HFF-Myc (cell line): ENCODE measurements at regions not wholly inside any gene's neighbourhood (a gene's known extent, or its start where the extent isn't known, plus 50 kb on each side); places are given as distances from the start of the nearest gene placed in this dataset.
"Not testable (repeated sequence)": the region's sequence is repeated elsewhere in the genome, so short reads cannot be mapped to it uniquely, and the experiment has no call there.

Experiments used
- DNase-seq: peaks from one replicate; pipeline ENCODE4 v3.0.0-alpha.2; 2011; ENCODE audit warnings: low read depth; ENCODE audit errors: extremely low read depth
- H3K4me3 ChIP-seq: replicated peaks from 2 replicates; pipeline ENCODE4 v1.5.1; 2011; ENCODE audit warnings: low read depth, mild to moderate bottlenecking, control low read depth, low read length
- TF ChIP-seq, protein P1 (sequence below): IDR thresholded peaks from 2 replicates; pipeline ENCODE4 v1.5.1; 2012; ENCODE audit warnings: mild to moderate bottlenecking, low read depth, low read length, control low read depth; ENCODE audit errors: missing control alignments

DNA sequence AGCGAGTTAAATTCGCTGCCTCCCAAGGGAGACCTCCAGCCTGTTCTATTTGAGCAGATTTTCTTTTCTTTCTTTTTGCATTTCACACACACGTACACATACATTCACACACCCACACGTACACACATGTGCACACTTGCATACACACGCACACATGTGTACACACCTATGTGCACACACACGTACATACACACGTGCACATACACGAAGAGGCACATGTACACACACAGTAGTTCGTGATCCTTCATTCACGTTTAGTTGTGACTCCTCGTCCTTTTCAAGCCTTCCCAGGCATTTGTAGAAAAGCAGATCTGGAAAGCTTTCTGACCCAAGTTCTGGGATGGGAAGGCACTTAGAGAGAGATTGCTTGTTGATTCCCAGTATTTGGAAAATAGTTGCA is 290.8 kb upstream of the COBL start:
- H3K4me3 ChIP-seq: no peak overlapping the region
- TF ChIP-seq, protein P1, sequence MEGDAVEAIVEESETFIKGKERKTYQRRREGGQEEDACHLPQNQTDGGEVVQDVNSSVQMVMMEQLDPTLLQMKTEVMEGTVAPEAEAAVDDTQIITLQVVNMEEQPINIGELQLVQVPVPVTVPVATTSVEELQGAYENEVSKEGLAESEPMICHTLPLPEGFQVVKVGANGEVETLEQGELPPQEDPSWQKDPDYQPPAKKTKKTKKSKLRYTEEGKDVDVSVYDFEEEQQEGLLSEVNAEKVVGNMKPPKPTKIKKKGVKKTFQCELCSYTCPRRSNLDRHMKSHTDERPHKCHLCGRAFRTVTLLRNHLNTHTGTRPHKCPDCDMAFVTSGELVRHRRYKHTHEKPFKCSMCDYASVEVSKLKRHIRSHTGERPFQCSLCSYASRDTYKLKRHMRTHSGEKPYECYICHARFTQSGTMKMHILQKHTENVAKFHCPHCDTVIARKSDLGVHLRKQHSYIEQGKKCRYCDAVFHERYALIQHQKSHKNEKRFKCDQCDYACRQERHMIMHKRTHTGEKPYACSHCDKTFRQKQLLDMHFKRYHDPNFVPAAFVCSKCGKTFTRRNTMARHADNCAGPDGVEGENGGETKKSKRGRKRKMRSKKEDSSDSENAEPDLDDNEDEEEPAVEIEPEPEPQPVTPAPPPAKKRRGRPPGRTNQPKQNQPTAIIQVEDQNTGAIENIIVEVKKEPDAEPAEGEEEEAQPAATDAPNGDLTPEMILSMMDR: no peak
- no peak for DNase-seq

DNA sequence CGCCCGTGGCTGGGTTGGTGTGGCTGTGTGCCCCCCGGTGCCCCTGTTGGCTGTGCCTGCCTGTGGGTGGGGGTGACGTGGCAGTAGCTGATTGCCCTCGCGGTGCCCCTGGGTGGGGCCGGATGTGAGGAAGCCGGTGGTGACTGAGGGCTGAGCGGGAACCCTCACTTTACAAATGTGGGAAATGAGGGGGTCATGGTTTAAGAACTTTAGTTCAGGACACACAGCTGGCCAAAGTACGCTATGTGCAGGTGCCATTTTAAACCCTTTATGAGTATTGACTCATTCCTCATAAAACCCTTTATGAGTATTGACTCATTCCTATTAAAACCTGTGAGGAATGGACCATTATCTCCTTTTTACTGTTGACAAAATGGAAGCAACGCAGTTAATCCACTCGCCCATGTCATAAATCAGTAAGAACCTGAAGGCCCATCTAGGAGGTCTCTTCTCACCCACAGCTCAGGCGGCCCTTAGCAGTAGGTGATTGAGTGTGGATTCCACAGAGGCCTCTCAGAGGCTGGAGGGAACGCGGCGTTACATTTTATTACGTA is 290.1 kb upstream of the COBL start:
- no peak overlapping the region for H3K4me3 ChIP-seq
- TF ChIP-seq, protein P1: no peak
- DNase-seq: no peak

DNA sequence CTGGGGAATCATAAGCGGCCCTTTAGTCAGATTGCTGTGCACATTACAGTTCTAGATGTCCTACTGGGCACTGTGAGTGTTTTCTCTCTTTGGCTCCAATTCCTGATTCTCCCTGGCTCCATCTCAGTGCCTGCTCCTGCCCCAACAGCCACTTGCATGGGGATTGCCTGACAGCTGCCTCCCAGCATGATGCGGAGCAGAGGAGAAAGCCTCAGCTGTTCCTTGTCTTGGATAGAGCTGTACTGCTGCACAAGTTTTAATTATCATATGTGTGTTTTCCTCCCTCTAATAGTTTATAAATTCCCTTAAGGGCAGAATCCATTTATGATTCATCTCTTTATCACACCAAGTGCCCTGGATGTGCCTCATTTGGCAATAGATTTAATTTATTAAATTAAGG is 285.8 kb upstream of the COBL start:
- TF ChIP-seq, protein P1: no peak
- no peak for DNase-seq
- no peak overlapping the region for H3K4me3 ChIP-seq

DNA sequence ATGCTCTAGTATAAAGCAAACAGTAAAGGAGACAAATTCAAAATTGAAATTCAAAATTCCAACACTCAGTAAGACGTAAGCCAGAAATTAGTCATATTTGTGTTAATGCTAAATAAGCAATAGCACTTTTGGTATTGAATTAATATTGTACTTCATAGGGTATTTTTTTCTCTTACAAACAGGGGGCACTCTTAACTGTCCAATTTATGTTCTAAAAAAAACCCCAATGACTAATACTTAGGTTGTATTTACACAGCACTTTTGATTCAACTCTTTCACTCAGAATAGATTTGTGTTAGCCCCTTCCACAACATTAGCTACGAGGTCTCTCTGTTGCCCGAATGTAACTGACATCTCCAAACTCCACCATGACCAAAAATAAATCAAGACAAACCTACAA is 284.9 kb upstream of the COBL start:
- no peak overlapping the region for H3K4me3 ChIP-seq
- TF ChIP-seq, protein P1: no peak
- no peak for DNase-seq

DNA sequence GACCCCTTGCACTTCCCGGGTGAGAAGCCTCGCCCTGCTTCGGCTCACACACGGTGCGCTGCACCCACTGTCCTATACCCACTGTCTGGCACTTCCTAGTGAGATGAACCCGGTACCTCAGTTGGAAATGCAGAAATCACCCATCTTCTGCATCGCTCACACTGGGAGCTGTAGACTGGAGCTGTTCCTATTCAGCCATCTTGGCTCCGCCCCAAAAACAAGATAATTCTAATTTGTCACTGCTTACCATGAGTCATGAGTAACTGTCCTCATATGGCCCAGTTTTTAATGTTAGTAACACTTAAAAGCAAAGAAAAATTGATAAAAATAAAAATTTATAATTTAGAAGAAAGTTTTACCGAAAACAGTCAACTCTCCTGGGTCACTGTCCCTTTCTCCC is 283.3 kb upstream of the COBL start:
- not testable (repeated sequence) for DNase-seq, H3K4me3 ChIP-seq

DNA sequence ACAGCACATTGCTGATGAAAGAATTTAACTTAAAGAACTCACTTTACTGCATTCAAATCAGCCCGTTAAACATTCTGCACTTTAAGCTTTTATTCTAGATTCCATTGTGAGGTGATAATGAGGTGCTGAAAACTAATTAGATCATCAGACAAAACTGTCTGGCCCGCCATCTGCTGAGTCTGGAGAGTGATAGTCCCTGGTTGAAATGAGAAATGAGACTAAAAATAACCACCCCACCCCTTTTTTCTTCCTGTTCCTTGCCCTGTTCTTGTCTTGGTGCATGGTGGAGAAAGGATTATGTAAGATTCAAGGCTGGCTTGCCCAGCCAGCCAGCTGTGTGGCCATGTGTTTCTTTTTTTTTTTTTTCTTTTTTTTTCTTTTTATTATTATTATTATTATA is 277.0 kb upstream of the COBL start:
- TF ChIP-seq, protein P1: no peak
- no peak overlapping the region for H3K4me3 ChIP-seq
- no peak for DNase-seq

DNA sequence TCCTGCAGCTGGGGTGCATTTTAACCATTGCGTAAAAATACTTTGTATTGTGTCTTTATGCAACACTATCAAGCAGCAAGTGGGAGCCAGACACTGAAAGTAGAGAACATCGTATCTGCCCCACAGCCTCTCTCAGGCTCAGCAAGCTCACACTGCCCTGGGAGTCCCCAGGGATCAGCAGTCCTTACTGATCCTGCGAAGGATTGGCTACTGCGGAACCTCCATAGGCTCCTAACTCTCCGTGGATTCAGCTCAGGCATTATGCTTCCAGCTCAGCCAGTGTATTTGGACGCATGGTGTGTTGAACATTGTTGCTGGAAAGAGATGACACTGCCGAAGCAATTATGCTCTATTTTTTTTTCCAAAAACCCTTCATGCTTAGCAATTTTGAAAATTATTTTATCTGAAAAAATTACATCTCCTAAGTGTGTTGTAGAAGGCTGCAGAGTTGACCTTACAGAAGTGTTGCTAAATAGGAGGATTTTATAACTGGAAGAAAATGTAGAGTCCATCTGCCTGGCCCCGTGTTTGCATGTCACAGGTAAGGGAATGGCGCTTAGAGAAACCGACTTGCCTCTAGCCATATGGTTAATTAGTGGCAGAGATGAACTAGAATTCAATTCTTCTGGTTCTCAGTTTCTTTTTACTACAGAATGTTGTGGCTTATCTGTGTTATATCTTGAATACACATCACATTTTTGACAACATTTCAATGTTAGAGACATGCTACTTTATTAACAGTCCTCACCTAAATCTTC is 276.4 kb upstream of the COBL start:
- TF ChIP-seq, protein P1: no peak
- no peak overlapping the region for H3K4me3 ChIP-seq
- no peak for DNase-seq
